OCI-LY3 (cell line): ENCODE measurements at regions not wholly inside any gene's neighbourhood (a gene's known extent, or its start where the extent isn't known, plus 50 kb on each side); places are given as distances from the start of the nearest gene placed in this dataset.

ENCODE experiments used
- H2AFZ ChIP-seq: fragments of 200-600, 300-600 bp; shearing (Covaris generic); 2 replicates; pipeline ENCODE4 v1.6.0; 2014; ENCODE audit warnings: antibody characterized with exemption, low read depth, low read length
- H3K27ac ChIP-seq: fragments of 200-600, 300-600 bp; sonication (generic); 2 replicates; pipeline ENCODE4 v1.5.1; 2014; ENCODE audit warnings: mild to moderate bottlenecking, low read length, moderate library complexity, mixed read lengths
- H3K27me3 ChIP-seq: fragments of 200-600, 300-600 bp; sonication (generic); 2 replicates; pipeline ENCODE4 v1.6.1; 2014; ENCODE audit warnings: low read depth, low read length, mixed read lengths
- H3K36me3 ChIP-seq: fragments of 200-600, 300-600 bp; sonication (generic); replicated peaks from 2 replicates; pipeline ENCODE3; 2014; ENCODE audit warnings: low read depth, low read length, mixed read lengths
- H3K4me1 ChIP-seq: fragments of 300-600, 200-600 bp; sonication (generic); 2 replicates; pipeline ENCODE4 v1.6.1; 2014; ENCODE audit warnings: low read length, mixed read lengths
- H3K4me2 ChIP-seq: fragments of 200-600, 300-600 bp; sonication (generic); 2 replicates; pipeline ENCODE4 v1.6.1; 2014; ENCODE audit warnings: low read length, mixed read lengths
- H3K4me3 ChIP-seq: fragments of 300-600, 200-600 bp; sonication (generic); 2 replicates; pipeline ENCODE4 v1.5.1; 2014; ENCODE audit warnings: antibody characterized with exemption, mild to moderate bottlenecking, low read length, moderate library complexity
- H3K79me2 ChIP-seq: fragments of 300-600, 200-600 bp; shearing (Covaris generic); 2 replicates; pipeline ENCODE4 v1.6.1; 2014; ENCODE audit warnings: mild to moderate bottlenecking, low read length, mixed read lengths
- H3K9ac ChIP-seq: fragments of 300-600, 200-600 bp; shearing (Covaris generic); 2 replicates; pipeline ENCODE4 v1.6.0; 2014; ENCODE audit warnings: mild to moderate bottlenecking, low read length, moderate library complexity
- H3K9me3 ChIP-seq: fragments of 200-600, 300-600 bp; shearing (Covaris generic); 2 replicates; pipeline ENCODE4 v1.6.1; 2014; ENCODE audit warnings: low read length, mixed read lengths; ENCODE audit not compliant: insufficient read depth
- H4K20me1 ChIP-seq: fragments of 200-600, 300-600 bp; sonication (generic); 2 replicates; pipeline ENCODE4 v1.6.1; 2016; ENCODE audit warnings: low read length, mixed read lengths; ENCODE audit not compliant: insufficient read depth
- CTCF ChIP-seq: fragments of 200-600, 300-600 bp; sonication (generic); IDR thresholded peaks from 2 replicates; pipeline ENCODE4 v1.5.1; 2014; ENCODE audit warnings: antibody characterized with exemption, low read length, low read depth
- EZH2phosphoT487 ChIP-seq: fragments of 200-600 bp; shearing (Covaris generic); IDR thresholded peaks from 2 replicates; pipeline ENCODE4 v1.6.1; 2018; ENCODE audit warnings: antibody characterized with exemption, mixed run types, low read depth

- no peak overlapping the region for H3K9ac ChIP-seq
- H3K36me3 ChIP-seq: no peaks in the 10 kb centered on the region
- no peak overlapping the region for H3K4me3 ChIP-seq
- TF ChIP-seq EZH2phosphoT487: no peak
- no peak for TF ChIP-seq CTCF
- H3K27ac ChIP-seq: no peak overlapping the region
- H3K9me3 ChIP-seq: no peaks in the 10 kb centered on the region
- no peak overlapping the region for H3K4me2 ChIP-seq
- H3K27me3 ChIP-seq: no peaks in the 10 kb centered on the region
- H3K79me2 ChIP-seq: no peaks in the 10 kb centered on the region
- H2AFZ ChIP-seq: no peak overlapping the region
- H3K4me1 ChIP-seq: no peaks in the 10 kb centered on the region
- H4K20me1 ChIP-seq: no peaks in the 10 kb centered on the region
Observed at GRCh38 chr1:81209461-81209860, 591.3 kb upstream of the ADGRL2 start.

- no peak overlapping the region for H3K27ac ChIP-seq
- H3K9ac ChIP-seq: no peak overlapping the region
- no peak overlapping the region for H3K4me2 ChIP-seq
Observed at GRCh38 chr1:81208441-81208840, 592.3 kb upstream of the ADGRL2 start.

DNA sequence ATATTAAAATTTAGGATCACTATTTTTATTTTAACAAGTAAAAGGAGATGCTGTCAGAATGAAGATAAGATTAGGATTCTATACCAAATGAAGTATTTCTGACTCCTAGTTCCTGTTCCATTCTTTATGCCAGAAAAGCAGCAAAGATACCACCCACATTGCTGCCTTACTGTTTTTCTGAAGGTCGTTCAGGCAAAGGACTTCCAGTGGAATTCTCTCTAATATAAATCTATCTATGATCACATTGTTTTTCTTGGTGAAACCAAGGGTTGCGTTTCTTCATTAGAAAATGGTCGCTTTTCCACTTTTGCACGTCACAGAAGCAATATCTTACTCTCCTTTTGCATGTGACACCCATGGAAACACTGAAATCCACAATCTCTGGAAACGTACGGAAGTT lies 594.8 kb upstream of the ADGRL2 start:
- Histone ChIP-seq H3K4me1 (no peaks in the 10 kb centered on the region), H2AFZ (no peak overlapping the region)

More at GRCh38 chr1:81208441-81208840, 592.3 kb upstream of the ADGRL2 start:
- H3K4me3 ChIP-seq: no peak overlapping the region
- no peaks in the 10 kb centered on the region for H3K36me3 ChIP-seq
- TF ChIP-seq CTCF (no peak), EZH2phosphoT487 (no peak)
- H3K27me3 ChIP-seq: no peaks in the 10 kb centered on the region
- no peaks in the 10 kb centered on the region for H4K20me1 ChIP-seq
- H2AFZ ChIP-seq: no peak overlapping the region
- no peaks in the 10 kb centered on the region for H3K4me1 ChIP-seq
- H3K9me3 ChIP-seq: no peaks in the 10 kb centered on the region
- H3K79me2 ChIP-seq: no peaks in the 10 kb centered on the region

DNA sequence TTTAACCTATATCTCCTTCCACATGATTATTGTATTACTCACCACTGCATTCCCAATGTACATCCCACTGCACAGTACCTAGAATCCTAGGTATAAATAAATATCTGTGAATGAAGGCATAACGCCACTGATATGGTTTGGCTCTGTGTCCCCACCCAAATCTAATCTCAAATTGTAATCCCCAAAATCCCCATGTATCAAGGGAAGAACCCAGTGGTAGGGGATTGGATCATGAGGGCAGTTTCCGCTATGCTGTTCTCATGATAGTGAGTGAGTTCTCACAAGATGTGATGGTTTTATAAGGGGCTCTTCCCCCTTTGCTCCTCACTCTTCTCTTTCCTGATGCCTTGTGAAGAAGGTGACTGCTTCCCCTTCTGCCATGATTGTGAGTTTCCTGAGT lies 599.0 kb upstream of the ADGRL2 start:
- Histone ChIP-seq H3K4me1 (no peaks in the 10 kb centered on the region), H3K36me3 (no peaks in the 10 kb centered on the region), H3K9me3 (no peaks in the 10 kb centered on the region), H3K27me3 (no peaks in the 10 kb centered on the region), H3K4me2 (no peak overlapping the region), H3K27ac (no peak overlapping the region), H3K9ac (no peak overlapping the region), H2AFZ (no peak overlapping the region), H3K79me2 (no peaks in the 10 kb centered on the region), H4K20me1 (no peaks in the 10 kb centered on the region), H3K4me3 (no peak overlapping the region)
- TF ChIP-seq EZH2phosphoT487 (no peak), CTCF (no peak)

More for the DNA sequence above, 594.8 kb upstream of the ADGRL2 start:
- H3K4me2 ChIP-seq: no peak overlapping the region
- H3K79me2 ChIP-seq: no peaks in the 10 kb centered on the region
- TF ChIP-seq EZH2phosphoT487 (no peak), CTCF (no peak)
- no peaks in the 10 kb centered on the region for H3K36me3 ChIP-seq
- no peaks in the 10 kb centered on the region for H3K9me3 ChIP-seq
- H4K20me1 ChIP-seq: no peaks in the 10 kb centered on the region
- no peak overlapping the region for H3K9ac ChIP-seq
- H3K4me3 ChIP-seq: no peak overlapping the region
- H3K27ac ChIP-seq: no peak overlapping the region
- no peaks in the 10 kb centered on the region for H3K27me3 ChIP-seq
